Gastrocnemius medialis (tissue), 4 donors: ENCODE measurements at regions not wholly inside any gene's neighbourhood (a gene's known extent, or its start where the extent isn't known, plus 50 kb on each side); places are given as distances from the start of the nearest gene placed in this dataset.

ENCODE experiments used
- POLR2A ChIP-seq, 2 donors: fragments of 450-650 bp; IDR thresholded peaks; one replicate each; pipeline ENCODE4 v1.6.1; 2017; ENCODE audit warnings: antibody characterized with exemption in 2 of 2, mild to moderate bottlenecking in 2 of 2, moderate library complexity in 2 of 2
- TF ChIP-seq, protein P1 (sequence below), 5 experiments: fragments of 450-650 bp in 3 of 5; fragments of 200-600 bp in 2 of 5; sonication (generic) in 2 of 5; IDR thresholded peaks in 4 of 5; conservative IDR thresholded peaks in 1 of 5; 1 replicate in 4 of 5; 2 replicates in 1 of 5; pipeline ENCODE4 v1.5.1; 2016 to 2019; ENCODE audit warnings: antibody characterized with exemption in 5 of 5, mild to moderate bottlenecking in 3 of 5, moderate library complexity in 3 of 5

DNA sequence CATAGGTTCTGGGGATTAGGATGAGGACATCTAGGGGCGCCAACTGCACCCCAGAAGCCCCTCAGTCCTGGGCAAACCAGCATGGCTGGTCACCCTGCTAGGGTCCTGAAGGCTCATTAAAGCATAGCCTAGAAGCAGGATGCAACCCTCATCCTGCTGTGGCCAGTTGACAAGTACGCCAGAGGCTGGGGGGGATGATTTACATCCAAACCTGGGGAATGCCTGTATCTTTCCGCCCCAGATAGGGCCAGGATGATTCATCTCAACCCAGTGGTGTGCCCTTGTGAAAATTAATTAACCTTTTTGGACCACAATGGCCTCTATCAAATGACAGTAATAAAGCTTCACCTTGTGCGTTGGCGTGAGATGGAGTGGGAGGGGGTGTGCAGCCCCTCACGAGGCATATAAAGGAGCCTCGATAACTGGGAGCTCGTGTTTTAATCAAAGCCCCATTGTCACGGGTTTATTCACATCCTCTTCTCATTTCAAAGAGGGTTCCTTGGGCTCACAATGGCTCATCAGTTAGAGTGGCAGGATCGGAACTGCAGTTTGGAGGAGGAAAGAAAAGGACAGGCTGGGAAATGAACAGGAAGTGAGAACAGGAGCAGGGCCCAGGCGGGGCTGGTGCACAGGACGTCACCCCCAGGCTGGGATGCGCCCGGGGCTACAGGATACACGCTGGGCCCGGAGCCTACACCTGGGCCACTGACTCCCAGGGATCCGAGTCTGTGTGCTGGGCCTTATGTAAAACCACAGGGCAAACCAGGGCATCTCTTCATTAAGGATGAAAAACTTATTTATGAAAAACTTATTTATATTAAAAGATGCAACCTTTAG is 121.8 kb upstream of the PHACTR3 start:
- TF ChIP-seq, protein P1, sequence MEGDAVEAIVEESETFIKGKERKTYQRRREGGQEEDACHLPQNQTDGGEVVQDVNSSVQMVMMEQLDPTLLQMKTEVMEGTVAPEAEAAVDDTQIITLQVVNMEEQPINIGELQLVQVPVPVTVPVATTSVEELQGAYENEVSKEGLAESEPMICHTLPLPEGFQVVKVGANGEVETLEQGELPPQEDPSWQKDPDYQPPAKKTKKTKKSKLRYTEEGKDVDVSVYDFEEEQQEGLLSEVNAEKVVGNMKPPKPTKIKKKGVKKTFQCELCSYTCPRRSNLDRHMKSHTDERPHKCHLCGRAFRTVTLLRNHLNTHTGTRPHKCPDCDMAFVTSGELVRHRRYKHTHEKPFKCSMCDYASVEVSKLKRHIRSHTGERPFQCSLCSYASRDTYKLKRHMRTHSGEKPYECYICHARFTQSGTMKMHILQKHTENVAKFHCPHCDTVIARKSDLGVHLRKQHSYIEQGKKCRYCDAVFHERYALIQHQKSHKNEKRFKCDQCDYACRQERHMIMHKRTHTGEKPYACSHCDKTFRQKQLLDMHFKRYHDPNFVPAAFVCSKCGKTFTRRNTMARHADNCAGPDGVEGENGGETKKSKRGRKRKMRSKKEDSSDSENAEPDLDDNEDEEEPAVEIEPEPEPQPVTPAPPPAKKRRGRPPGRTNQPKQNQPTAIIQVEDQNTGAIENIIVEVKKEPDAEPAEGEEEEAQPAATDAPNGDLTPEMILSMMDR (IDR thresholded peaks at IDR 0.05 in 4 of 5, conservative IDR thresholded peaks at IDR 0.05 in 1 of 5) = no peak
- TF ChIP-seq POLR2A (IDR thresholded peaks at IDR 0.05) = no peak
